ENCODE measurements at regions not wholly inside any gene's neighbourhood (a gene's known extent, or its start where the extent isn't known, plus 50 kb on each side); places are given as distances from the start of the nearest gene placed in this dataset.

DNA sequence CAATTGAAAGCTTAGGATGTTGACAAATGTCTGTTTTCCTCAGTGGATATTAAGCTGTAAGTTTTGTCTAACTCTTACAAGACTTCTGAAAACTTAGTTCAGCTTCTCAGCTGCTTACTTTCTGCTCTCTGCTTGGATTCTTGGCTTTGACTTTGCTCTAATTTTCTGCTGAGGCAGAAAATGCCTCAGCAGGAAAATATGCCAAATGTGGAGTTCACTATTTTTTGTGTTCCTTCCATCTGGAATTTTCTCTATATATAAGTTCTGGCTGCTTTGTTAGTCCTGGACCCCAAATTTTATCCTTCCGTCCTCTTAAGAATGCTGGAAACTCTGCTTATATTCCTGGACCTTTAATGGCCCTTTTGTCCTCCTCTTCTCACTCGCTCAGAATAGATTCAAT lies 352.6 kb upstream of the NWD2 start (continued):
- TF ChIP-seq ZNF224 (CRISPR knock-in tag; IDR thresholded peaks at IDR 0.05) (no peak), KDM1A (IDR thresholded peaks at IDR 0.05) (no peak), BRF1 (IDR thresholded peaks at IDR 0.05; ENCODE audit: borderline replicate concordance, extremely low read depth, insufficient read length) (no peak), KLF1 (tag; IDR thresholded peaks at IDR 0.05) (no peak), POLR2AphosphoS2 (IDR thresholded peaks at IDR 0.05; ENCODE audit: low read length) (no peak), ZNF77 (CRISPR knock-in tag; IDR thresholded peaks at IDR 0.05) (no peak), RFX7 (CRISPR knock-in tag; IDR thresholded peaks at IDR 0.05) (no peak), NFIC (IDR thresholded peaks at IDR 0.05) (no peak), PREB (CRISPR knock-in tag; IDR thresholded peaks at IDR 0.05) (no peak)

DNA sequence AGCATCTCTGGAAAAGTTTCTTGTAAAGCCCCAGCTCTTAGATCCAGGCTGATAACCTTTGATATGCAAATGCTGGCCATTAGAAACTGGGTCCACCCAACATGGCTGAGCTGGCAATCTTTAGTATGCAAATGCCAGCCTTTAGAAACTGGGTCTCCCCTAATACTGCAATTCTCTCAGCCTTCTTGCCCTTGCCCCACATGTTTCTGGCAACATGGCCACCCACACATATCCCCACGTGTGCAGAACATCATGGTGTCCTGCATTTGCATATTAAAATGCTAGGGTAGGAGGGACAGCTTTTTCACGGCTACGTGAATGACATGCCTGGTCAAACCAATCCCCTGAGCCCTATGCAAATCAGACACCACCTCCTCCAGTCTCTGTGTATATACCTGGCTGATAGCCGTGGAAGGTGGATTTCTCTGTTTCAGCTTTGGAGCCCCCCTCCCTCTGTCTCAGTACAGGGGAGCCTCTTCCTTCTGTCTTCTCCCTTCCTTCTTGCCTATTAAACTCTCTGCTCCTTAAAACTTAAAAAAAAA lies 344.0 kb upstream of the NWD2 start:
- Histone ChIP-seq H3K27me3 (ENCODE audit: control insufficient read depth in 2 of 2, insufficient read depth in 2 of 2, low read length in 2 of 2) (no peaks in the 10 kb centered on the region), H3K79me2 (ENCODE audit: control insufficient read depth, insufficient read depth, low read length) (no peaks in the 10 kb centered on the region), H3K27ac (ENCODE audit: extremely low read depth, low read depth, low read length) (no peak overlapping the region), H3K4me1 (replicated peaks in 1 of 2; ENCODE audit: control insufficient read depth in 2 of 2, insufficient read depth in 2 of 2, low read length in 2 of 2) (no peaks in the 10 kb centered on the region), H4K20me1 (replicated peaks; ENCODE audit: control insufficient read depth, insufficient read depth, low read length) (no peaks in the 10 kb centered on the region), H3K36me3 (ENCODE audit: control insufficient read depth, insufficient read depth, low read length) (no peaks in the 10 kb centered on the region), H3K4me3 (no peak overlapping the region), H3K4me2 (ENCODE audit: insufficient read depth, low read length) (no peak overlapping the region), H3K9me1 (ENCODE audit: control insufficient read depth, insufficient read depth, low read length) (no peaks in the 10 kb centered on the region), H2AFZ (ENCODE audit: low read depth, low read length) (0 out of 2 replicates have a peak overlapping the region, but pooled peaks have one; percentile 50), H3K9me3 (replicated peaks; ENCODE audit: control insufficient read depth, insufficient read depth, low read depth, low read length) (no peaks in the 10 kb centered on the region), H3K9ac (ENCODE audit: insufficient read depth in 1 of 2, low read depth in 2 of 2, low read length in 2 of 2) (no peak overlapping the region)
- DNase-seq (ENCODE audit: extremely low read depth in 1 of 4, low spot score in 3 of 4) (peak in 1 of 4 experiments; percentile 27), ATAC-seq (peak; percentile 40; the same call in 1 of the 3 replicates), FAIRE-seq (no peak)
- POLR2A ChIA-PET = no interaction called here
- CTCF ChIA-PET (ENCODE audit: low intra/inter-chr PET ratio) = no interaction called here
- BruUV-seq (replicated peaks) = no TSS peak
- intact Hi-C loops (cut with micrococcal nuclease) = no loop called here
- in situ Hi-C loops (cut with MboI) = no loop called here
- WGBS (ENCODE audit: insufficient coverage, low coverage, missing lambda C conversion rate) = 11% methylated on average over 4 of the region's 4 CpGs
- TF ChIP-seq SIX5 (IDR thresholded peaks at IDR 0.05; ENCODE audit: borderline replicate concordance in 1 of 2, insufficient read depth in 1 of 2, low read depth in 1 of 2, low read length in 2 of 2) = no peak
- TF ChIP-seq PRMT5 (CRISPR knock-in tag; IDR thresholded peaks at IDR 0.05) = no peak
- no peak for TF ChIP-seq NR1H2 (CRISPR knock-in tag; IDR thresholded peaks at IDR 0.05)
- TF ChIP-seq CREB1 (IDR thresholded peaks at IDR 0.05) = no peak
- no peak for TF ChIP-seq CREB1 (CRISPR knock-in tag; IDR thresholded peaks at IDR 0.05)
- peak; percentile 81 for TF ChIP-seq PKNOX1 (IDR thresholded peaks at IDR 0.05)
- TF ChIP-seq NBN (IDR thresholded peaks at IDR 0.05; ENCODE audit: low read depth) = no peak
- TF ChIP-seq PHB (CRISPR knock-in tag; IDR thresholded peaks at IDR 0.05) = no peak
- TF ChIP-seq ESRRA (IDR thresholded peaks at IDR 0.05; ENCODE audit: borderline replicate concordance, low read depth) = no peak
- TF ChIP-seq ZNF24 (IDR thresholded peaks at IDR 0.05) = no peak
